ENCODE measurements at regions not wholly inside any gene's neighbourhood (a gene's known extent, or its start where the extent isn't known, plus 50 kb on each side); places are given as distances from the start of the nearest gene placed in this dataset.
A peak's percentile ranks its signal among the peaks of the same experiment; 100 is the strongest.

DNA sequence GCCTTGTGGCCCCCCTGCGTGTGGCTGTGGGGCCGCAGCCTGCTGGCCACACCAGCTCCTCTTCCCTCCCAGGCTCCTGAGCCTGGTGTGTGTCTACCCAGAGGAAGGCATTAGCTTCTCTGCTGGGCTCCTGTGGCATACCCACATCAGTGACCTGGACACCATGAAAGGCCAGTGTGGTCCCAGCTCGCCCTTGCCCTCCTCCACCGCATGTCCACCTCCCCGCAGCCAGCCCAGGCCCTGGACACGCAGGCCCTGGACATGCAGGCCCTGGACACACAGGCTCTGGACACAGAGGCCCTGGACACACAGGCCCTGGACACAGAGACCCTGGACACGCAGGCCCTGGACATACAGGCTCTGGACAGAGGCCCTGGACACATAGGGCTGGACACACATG lies 153.4 kb upstream of the PPP1R26 start:
- no peak overlapping the region for H3K27ac ChIP-seq
- no peaks in the 10 kb centered on the region for H3K36me3 ChIP-seq
- DNase-seq = no peak
- no peak overlapping the region for H3K4me3 ChIP-seq
- no peak for ATAC-seq
- H3K9me3 ChIP-seq = no peaks in the 10 kb centered on the region
- intact Hi-C loops (cut with DNase I) = no loop called here
- no peaks in the 10 kb centered on the region for H3K27me3 ChIP-seq
- TF ChIP-seq, protein P1, sequence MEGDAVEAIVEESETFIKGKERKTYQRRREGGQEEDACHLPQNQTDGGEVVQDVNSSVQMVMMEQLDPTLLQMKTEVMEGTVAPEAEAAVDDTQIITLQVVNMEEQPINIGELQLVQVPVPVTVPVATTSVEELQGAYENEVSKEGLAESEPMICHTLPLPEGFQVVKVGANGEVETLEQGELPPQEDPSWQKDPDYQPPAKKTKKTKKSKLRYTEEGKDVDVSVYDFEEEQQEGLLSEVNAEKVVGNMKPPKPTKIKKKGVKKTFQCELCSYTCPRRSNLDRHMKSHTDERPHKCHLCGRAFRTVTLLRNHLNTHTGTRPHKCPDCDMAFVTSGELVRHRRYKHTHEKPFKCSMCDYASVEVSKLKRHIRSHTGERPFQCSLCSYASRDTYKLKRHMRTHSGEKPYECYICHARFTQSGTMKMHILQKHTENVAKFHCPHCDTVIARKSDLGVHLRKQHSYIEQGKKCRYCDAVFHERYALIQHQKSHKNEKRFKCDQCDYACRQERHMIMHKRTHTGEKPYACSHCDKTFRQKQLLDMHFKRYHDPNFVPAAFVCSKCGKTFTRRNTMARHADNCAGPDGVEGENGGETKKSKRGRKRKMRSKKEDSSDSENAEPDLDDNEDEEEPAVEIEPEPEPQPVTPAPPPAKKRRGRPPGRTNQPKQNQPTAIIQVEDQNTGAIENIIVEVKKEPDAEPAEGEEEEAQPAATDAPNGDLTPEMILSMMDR (IDR thresholded peaks at IDR 0.05) = no peak
- H3K4me1 ChIP-seq = no peaks in the 10 kb centered on the region

- no peaks in the 10 kb centered on the region for H3K4me1 ChIP-seq
- H3K27ac ChIP-seq = no peak overlapping the region
- H3K36me3 ChIP-seq = no peaks in the 10 kb centered on the region
- ATAC-seq (no peak), DNase-seq (peak; percentile 38)
- no peaks in the 10 kb centered on the region for H3K27me3 ChIP-seq
- H3K9me3 ChIP-seq = no peaks in the 10 kb centered on the region
- intact Hi-C loops (cut with DNase I) = no loop called here
- no peak overlapping the region for H3K4me3 ChIP-seq
- TF ChIP-seq, protein P1 (IDR thresholded peaks at IDR 0.05) = no peak
Measured at GRCh38 chr9:135326633-135327152, 152.9 kb upstream of the PPP1R26 start.

DNA sequence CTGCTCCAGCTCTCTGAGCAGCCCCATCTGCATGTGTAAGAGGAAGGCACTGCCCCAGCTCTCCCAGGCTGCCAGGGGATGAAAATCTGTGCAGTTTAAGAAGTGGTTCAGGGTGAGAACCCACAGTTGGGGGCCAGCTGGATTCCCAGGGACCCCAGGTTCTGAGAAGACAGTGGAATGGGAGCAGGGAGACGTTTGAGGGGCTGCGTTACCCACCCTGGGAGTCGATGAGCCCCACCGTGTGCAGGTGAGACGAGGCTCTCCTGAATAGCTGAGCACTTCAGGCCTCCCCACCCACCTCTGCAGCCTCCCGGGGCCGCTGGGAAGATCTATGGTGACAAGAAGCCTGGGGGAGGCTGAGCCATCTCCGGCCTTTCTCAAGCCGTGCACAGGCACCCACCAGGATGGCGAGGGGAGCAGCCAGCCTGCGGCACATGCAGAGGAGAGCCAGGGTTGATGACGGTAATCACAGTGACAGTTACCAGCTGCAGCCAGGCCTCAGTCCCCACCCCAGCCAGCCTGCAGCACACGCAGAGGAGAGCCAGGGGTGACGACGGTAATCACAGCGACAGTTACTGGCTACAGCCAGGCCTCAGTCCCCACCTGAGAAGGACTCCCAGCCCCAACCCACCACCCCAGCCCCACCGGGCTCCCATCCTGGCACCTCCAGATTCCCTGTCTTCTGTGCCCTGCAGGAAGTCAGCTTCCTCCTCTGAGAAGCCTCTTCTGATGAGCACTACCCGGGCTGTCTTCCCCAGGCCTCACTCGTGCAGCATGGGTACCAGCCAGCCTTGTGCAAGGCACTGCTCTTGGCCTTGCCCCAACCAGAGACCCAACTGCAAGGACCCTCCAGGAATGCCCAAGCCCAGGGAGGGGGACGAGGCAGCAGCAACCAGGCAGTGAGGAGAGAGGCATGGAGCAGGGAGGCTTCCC lies 150.8 kb upstream of the PPP1R26 start:
- no peaks in the 10 kb centered on the region for H3K27me3 ChIP-seq
- H3K9me3 ChIP-seq = no peaks in the 10 kb centered on the region
- TF ChIP-seq, protein P1 (IDR thresholded peaks at IDR 0.05) = no peak
- intact Hi-C loops (cut with DNase I) = no loop called here
- DNase-seq (peak; percentile 47), ATAC-seq (no peak)
- no peak overlapping the region for H3K27ac ChIP-seq
- H3K36me3 ChIP-seq = no peaks in the 10 kb centered on the region
- H3K4me1 ChIP-seq = no peaks in the 10 kb centered on the region
- no peak overlapping the region for H3K4me3 ChIP-seq

DNA sequence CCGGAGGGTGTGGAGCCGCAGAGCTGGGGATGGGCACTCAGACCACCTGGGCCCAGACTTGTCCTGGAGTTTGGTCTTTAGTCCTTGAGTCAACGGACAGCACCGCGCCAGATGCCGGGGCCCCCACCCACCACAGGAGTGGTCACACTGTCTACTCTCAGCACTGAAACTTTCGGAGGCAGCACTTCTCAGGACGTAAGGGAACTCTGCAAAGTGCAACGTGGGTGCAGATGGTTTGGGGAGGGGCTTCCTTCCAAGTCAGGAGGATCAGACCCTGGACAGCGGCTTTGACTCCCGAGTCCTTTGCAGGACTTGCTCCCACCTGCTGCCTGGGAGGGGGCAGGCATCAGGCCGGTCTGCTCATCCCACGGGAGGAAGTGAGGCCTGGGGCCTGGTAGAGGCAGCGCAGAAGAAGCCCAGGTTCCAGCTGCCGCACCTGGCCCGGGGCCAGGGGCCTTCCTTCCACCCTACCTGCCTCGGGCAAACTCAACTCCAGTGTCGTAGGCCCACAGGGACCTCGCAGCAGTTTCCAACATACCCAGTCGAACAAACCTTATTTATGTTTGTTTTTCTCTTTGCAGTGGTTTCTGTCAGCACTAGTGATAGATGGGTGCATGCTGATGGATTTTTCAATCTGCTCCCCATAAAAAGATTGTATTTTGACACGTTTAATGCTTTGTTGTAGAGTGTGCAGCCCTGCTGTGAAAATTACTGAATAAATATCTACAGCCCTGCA lies 149.8 kb upstream of the PPP1R26 start:
- Histone ChIP-seq H3K27me3 (no peaks in the 10 kb centered on the region), H3K27ac (no peak overlapping the region), H3K4me1 (no peaks in the 10 kb centered on the region), H3K4me3 (no peak overlapping the region), H3K9me3 (no peaks in the 10 kb centered on the region), H3K36me3 (no peaks in the 10 kb centered on the region)
- TF ChIP-seq, protein P1 (IDR thresholded peaks at IDR 0.05) = no peak
- intact Hi-C loops (cut with DNase I) = no loop called here
- ATAC-seq = no peak
- DNase-seq = peak; percentile 44

GRCh38 chr9:135330307-135330631 lies 149.3 kb upstream of the PPP1R26 start:
- no peaks in the 10 kb centered on the region for H3K4me1 ChIP-seq
- no peaks in the 10 kb centered on the region for H3K36me3 ChIP-seq
- intact Hi-C loops (cut with DNase I) = no loop called here
- H3K27ac ChIP-seq = no peak overlapping the region
- no peaks in the 10 kb centered on the region for H3K27me3 ChIP-seq
- no peak for ATAC-seq
- H3K4me3 ChIP-seq = no peak overlapping the region
- TF ChIP-seq, protein P1 (IDR thresholded peaks at IDR 0.05) = no peak
- no peaks in the 10 kb centered on the region for H3K9me3 ChIP-seq
- DNase-seq = peak; percentile 23
